Inflammatory macrophage treated with lipopolysaccharide for 4 hours (primary cell): ENCODE measurements at regions not wholly inside any gene's neighbourhood (a gene's known extent, or its start where the extent isn't known, plus 50 kb on each side); places are given as distances from the start of the nearest gene placed in this dataset.
"Not testable (repeated sequence)": the region's sequence is repeated elsewhere in the genome, so short reads cannot be mapped to it uniquely, and the experiment has no call there.

Experiments
- DNase-seq: peaks from one replicate; pipeline ENCODE4 v3.0.0-alpha.2; 2020

DNA sequence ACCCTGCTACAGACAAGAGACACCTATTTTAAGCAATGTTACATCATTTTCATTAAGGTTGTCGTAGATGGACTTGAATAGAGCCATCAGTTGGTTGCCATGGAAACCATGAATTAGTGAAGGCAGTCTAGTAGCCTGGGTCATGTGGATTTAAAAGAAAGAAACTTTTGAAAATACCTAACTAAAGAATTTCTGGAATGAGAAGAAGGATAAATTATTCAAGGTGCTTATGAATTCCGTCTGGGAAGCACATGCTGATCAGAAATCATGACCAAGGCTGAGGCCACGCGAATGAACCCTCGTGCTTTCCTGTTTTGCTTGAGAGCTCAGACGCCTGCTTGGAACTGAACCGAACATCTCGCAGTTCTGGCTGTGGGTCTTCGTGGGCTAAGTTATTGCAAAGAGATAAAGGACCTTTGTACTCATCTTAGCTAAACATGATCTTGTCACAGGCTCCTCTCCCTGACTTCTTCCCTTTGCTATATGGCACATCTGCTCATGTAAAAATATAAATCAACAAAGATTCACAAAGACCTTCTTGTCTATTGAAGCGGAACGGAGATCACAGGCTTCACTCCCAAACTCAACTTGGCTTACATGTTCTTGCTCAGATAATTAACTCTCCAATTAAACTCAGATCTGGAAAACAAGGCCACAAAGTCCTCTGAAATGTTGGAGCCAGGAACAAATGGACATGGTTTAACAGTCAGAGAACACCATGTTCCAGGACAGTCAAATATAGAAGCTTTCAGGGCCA, 140.2 kb downstream of the NUFIP1 start:
- no peak for DNase-seq

DNA sequence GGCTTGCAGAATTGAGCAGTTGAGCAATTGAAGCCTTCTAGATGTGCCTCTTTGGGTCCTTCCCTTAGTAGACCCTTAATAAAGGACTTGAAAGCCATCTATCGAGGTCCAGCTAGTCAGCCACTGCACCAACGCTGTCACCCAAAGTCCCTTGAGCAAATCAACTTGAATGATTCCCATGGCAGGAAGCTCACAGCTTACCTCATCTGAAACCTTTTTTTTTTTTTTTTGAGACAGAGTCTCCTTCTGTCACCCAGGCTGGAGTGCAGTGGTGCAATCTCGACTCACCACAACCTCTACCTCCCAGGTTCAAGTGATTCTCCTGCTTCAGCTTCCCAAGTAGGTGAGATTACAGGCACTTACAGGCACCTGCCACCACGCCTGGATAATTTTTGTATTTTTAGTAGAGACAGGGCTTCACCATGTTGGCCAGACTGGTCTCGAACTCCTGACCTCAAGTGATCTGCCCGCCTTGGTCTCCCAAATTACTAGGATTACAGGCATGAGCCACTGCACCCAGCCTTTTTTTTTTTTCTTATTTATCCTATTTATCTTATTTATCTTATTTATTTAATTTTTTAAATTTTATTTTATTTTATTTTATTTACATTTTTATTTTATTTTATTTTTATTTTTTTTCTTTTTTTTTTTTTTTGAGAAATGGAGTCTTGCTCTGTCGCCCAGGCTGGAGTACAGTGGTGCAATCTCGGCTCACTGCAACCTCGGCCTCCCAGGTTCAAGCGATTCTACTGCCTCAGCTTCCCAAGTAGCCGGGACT, 143.8 kb downstream of the NUFIP1 start:
- DNase-seq: not testable (repeated sequence)

DNA sequence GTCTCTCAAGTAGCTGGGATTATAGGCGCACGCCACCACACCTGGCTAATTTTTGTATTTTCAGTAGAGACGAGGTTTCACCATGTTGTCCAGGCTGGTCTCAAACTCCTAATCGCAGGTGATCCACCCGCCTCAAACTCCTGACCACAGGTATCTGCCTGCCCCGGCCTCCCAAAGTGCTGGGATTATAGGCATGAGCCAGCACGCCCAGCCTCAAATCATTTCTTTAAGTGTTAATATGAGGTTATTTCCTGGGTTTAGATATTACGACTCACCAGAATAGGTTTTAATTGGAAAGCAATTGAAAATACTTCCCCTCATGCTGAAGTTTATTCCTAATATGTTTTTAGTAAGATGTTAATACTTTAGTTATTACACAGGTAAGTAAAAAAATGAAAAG, 144.5 kb downstream of the NUFIP1 start:
- no peak for DNase-seq

DNA sequence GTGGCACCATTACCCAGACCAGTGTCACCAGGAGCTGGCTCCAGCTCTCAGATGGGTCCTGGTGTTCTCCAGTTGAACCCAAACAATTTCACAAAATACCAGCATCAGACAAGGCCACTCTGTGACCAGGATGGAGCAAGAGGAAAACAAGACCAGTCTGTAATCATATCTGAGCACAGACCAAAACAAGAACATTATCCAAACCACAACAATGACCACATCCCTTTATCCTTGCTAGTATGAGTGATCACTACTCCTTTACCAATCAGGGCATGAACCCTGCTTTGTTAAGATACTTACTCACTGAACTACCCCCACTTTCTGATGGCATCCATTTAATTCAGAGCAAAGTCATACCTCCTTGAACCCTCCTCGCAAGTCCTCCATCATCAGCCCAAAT, 145.9 kb downstream of the NUFIP1 start:
- DNase-seq: peak; percentile 75

DNA sequence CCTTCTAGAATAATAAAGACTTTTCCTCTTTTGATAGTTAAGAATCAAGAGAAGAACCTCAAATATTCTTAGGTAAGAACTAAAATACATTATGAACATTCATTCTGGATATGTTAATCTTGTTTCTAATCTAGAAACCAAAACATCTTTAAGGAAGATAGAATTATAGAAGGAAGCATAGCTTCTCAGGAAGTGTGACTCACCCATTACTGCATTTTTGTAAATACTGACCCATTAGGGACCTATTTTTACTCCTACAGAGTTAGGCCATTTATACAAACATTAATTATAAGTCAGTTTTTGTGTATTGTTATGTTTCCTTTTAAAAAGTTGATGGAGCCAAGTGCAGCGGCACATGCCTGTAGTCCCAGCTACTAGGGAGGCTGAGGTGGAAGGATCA, 147.1 kb downstream of the NUFIP1 start:
- peak; percentile 77 for DNase-seq

DNA sequence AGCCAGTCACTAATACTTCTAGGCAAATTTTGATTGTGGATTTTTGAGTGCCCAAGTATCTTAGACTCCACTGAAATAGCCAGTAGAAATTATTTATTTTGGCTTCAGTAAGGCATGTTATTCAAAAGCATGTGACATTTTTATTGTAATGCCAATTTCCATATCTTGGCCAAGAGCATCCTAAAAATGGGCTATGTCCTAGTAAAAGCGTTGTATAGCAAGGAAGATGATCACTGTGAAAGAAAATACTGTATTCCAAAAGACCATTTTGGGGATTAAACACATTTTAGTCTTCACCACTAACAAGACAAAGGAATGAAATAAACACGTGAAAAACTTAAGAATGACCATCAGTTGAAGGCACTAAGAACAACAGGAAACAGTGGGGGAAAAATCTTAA, 149.1 kb downstream of the NUFIP1 start:
- DNase-seq: no peak

DNA sequence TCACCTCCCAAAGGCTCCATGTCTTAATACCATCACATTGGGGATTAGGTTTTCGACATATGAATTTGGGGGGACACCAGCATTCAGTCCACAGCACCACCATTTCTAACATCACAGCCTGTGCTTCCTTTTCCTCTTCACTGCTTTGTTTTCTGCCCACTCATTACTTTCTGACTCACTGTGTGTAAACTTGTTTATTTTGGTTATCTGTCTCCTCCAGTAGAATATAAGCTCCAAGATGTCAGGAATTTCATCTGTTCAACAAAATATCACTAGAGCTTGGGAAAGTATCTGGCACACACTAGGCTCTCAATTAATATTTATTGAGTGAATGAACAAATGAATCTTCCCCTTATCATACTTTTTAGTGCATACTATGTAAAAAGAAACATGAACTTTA, 152.0 kb downstream of the NUFIP1 start:
- no peak for DNase-seq

DNA sequence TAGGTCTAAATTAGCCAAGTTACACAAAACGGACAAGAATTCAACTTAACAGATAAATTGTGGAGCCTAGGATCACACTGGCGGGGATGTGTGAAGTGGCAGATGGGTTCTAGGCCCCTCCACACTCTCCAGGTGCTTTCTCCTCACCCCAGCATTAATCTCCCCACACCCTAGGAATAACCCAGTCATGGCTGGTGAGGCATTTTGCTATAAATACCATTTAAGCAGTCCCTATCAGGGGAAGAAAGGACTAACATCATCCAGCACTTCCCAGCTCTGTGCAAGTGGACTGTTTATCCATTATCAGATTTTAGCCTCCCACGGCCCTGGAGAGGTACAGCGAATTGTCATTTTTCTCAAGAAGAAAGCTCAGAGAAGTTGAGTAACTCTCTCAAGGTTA, 154.9 kb downstream of the NUFIP1 start:
- DNase-seq: no peak

DNA sequence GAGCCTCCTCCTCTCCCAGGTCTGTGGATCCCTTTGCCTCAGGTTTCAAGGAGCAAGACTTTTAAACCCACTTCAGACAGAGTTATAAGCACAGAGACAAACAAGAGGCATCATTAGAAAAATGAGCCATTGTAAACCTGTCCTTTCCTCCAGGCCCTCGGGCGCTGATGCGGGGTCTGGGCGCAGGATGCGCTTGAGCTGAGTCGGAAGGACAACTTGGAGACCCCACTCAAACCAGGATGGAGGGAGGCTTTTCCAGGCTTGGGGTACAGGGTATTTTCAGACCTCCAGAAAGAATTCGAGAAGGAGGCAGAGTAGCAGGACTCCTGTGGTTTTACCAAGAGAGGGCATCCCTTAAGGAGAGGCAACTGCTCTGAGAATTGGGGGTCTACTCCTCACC, 155.6 kb downstream of the NUFIP1 start:
- DNase-seq: no peak

DNA sequence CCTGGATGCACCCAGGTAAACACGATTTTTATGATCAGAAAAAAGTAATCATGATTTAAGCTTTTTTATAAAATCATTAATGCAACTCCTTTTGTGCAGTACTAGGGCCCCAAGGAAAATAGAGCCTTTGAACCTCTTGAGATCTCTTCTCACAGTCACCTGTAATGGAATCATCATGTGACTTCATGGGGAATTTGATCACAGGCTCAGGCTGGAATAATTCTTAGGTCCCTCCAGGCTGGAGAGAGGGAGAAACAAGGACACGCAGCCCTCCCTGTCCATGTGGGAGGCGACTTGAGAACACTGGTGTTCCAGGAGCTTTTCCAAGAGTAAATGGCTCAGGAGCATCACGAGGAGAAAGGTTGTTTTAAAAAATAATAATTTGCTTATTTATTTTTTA, 156.1 kb downstream of the NUFIP1 start:
- no peak for DNase-seq

DNA sequence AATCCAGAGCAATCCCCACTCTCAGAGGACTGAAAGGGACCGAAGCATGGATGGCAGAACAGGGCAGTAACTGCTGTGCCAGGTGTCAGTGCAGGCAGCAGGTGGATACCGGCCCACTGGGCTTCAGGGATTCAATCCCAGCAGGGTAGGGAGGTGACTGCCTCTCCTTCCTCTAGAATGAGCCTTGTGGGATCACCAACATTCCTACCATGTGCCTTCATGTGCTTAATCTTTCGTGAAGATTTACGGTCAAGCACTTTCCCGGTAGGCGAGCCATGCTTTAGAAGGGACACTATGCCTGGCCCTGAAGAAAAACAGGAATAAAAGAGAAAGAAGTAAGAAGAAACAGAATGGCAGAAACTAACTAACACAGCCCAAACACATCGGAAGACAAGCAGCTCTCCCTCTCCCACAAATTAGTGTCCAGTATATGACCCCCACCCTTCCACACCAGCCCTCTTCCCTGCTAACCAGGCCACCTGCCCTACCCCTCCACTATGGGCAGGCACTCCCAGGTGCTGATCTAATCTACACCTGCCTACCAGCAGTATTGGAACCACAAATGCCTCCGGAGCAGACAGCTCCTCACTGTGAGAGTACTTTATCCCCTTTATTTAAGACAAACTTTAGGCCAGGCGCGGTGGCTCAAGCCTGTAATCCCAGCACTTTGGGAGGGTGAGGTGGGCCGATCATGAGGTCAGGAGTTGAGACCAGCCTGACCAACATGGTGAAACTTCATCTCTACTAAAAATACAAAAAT, 162.5 kb downstream of the NUFIP1 start:
- DNase-seq: no peak

DNA sequence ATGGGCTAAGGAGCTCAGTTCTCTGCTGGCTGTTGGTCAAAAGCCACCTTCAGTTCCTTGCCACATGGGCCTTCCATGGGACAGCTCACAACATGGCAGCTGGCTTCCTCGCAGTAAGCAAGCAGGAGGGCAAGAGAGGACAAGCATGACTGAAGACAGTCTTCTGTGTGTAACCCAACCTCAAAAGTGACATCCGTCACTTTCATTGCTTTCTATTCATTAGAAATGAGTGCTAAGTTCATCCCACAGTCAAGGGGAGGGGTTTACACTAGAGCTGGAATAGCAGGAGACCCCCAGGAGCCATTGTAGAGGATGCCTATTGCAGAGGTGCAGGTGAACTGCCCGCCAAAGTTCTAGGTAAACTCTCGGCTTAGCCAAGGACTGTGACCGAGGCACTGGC, 163.3 kb downstream of the NUFIP1 start:
- no peak for DNase-seq

DNA sequence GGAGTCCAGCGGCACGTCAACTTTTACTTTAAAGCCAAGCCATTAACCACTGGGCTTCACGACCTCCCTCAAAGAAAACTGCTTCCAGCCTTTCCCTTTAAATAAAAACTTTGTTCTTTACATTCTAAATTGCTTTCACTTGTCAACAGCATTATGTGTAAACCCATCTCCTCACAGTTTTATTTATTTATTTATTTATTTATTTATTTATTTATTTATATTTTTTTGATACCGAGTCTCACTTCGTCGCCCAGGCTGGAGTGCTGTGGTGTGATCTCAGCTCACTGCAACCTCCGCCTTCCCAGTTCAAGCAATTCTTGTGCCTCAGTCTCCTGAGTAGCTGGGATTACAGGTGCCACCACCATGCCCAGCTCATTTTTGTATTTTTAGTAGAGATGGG, 165.7 kb downstream of the NUFIP1 start:
- not testable (repeated sequence) for DNase-seq

DNA sequence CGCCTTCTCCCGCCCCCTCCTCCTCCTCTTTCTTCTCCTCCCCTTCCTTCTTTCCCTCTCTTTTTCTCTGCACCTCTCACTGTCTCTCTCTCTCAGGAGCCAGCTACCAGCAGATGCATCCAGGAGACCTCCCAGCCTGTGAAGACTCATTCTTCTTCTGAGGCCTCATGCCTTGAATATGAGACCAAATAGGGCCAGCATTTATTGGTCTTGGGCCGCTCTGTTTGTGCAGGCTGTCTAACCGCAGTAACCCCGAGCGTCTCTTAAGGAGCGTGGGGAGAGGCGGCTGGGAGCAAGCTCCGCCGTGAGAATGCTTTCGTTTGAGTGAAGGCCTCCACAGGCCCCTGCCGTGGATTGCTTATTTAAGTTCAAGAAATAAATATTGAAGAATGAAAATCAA, 167.0 kb downstream of the NUFIP1 start:
- DNase-seq: no peak

DNA sequence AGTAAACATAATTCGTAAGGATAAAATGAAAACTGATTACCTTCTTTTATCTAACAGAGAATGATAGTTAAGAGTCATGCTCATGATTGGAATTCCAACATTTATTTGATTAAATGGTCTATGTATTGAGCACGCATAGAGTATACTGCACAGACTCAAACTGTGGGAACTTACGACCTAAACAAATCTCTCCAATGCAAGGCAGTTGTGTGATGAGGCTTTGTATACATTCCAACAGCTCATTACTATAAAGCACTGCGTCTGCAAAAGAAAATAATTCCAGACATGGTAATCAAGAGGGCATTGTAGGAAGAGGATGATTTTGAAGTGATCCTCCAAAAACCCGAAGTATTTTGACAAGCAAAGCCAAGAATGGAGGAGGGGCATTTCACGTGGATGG, 169.5 kb downstream of the NUFIP1 start:
- no peak for DNase-seq

DNA sequence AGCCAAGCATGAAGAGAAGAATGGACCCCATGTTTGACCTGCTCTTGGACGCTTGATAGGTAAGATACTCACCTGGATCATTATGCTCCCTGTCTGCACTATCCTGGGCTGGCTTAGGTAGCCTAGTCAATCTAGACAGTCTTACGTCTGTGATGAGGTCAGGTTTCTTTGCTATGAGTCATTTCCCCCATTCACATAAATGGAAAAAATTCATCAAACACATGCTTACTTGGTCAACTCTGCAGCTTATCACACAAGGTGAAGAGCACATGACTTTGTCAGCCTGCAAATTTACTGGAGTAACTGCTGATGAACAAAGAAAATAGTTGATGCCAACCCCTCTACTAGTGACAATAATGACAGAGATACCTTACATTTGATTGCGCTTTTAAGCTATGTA, 170.0 kb downstream of the NUFIP1 start:
- no peak for DNase-seq

DNA sequence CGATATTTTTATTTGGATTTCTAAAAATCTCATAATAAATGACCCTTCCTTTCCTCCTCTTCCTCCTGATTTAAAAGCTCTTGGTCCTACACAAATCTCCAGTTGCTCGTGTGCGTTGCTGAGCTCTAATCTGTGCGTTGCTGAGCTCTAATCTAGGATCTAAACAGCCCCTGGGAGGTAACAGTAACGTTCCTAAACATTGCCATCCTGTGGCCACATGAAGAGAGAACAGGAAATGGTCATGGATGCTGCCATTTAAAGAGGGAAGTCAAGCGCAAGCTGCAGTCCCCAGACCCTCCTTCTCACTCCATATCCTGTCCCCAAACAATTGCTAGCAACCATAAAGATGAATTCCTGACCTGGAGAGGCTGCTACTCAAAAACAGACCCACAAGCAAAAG, 170.8 kb downstream of the NUFIP1 start:
- DNase-seq: peak; percentile 51

DNA sequence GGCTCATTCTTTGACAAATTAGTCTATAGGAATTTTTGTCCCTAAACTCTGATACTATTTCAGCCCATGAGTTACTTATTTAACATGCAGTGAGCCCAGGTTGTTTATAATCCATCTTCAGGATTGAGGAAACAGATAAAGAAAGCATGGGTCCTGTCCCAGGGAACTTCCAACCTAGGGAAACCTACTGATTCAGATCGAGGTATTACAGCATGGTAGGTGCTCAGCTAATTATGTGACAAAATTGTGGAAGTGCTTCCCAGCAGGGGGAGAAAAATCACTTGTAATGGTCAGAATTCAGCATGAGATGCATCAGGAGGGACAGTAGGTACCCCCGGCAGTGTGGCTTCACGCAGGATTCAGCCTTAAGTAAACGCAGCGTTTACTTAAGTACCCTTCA, 171.3 kb downstream of the NUFIP1 start:
- no peak for DNase-seq

DNA sequence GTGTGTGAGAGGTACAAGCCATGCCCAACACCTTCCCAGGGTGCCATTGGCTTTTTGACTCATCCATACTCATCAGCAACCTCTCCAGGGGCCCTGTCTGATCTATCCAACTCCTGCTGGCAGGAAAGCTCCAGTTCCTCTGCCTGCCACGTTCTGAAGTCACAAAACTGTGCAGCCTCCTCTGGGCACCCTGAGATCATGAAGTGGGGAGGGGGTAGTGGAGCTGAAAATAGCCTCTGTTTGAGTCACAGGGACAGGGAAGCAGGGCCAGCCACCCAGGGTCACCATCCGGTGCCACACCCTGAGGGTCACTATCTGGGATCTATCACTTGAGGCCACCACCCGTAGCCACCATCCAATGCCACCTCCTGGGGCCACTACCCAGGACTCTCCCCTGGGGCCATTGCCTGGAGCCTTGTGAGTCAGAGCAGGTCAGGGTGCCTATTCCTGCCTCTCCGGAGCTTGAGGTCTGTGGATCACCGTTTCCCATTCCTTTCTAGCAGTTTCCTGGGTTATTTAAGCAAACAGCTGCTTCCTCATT, 172.1 kb downstream of the NUFIP1 start:
- DNase-seq: no peak

DNA sequence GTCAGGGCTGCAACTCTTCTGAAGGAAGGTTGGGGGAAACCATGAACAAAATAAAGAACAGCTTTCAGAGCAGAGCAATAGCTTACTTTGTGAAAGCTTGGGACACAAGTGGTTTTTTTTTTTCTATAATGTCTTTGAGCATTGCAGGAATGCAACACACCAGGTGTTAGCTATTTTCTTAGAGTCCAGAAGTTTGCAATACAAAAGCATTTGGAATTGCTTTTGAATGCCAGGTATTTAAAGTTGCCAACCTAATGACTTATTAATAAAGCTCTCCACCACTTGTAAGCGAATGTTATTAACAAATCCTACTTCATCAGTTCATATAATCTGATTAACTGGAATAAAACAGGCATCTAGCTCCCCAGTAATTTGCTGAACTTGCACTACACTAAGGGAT, 172.6 kb downstream of the NUFIP1 start:
- no peak for DNase-seq

DNA sequence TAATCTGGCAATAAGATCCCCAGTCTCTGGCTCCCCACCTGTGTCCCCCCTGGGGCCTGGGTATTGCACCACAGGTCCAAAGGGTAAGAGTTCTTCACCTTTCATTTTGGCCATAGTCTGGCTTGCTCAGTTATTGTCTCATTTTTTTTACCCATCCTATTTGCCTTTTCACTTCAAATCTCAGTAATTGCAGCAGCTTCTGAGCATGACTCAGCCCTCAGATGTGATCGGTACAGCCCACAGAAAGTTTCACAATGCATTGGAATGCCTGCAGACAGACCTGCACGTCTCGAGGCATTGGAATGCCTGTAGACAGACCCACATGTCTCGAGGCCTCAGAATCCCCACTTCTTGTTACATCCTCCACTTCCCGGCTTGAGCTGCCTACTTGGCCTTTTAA, 173.6 kb downstream of the NUFIP1 start:
- peak; percentile 53 for DNase-seq

DNA sequence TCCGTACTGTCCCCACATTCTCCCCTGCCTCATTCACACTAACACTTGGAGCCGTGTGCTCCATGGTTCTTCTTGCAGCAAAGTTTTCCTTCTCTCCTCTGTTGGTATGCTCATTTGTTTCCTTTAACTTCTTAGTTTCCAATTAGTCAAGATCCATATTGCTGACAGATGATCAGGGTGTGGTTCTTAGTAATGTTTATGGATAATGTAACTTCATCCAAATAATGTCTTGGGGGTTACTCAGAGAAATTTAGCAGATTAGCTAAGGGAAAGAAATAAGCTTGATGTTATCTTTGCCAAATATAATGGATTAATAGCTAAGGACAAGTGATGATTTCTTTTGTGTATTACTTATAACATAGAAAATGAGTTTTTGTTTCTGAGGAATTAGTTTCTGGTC, 174.4 kb downstream of the NUFIP1 start:
- DNase-seq: no peak

DNA sequence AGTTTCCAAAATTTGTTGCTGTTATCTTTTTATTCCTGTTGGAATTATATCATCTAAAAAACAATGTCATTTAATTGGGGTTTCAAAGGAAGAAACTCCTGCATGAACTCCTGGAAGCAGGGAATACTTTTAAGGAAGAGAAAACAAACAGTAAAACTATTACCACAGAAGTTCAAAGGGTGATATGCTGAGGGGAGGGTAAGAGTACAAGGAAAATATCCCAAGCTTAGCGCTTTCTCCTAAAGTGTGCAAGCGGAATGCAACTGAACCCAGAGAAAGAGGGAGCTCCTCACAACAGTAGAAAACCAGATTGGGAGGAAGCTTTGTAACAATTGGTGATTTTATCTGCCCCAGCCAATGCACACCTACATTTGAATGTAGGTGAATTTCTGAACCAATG, 175.1 kb downstream of the NUFIP1 start:
- DNase-seq: no peak

DNA sequence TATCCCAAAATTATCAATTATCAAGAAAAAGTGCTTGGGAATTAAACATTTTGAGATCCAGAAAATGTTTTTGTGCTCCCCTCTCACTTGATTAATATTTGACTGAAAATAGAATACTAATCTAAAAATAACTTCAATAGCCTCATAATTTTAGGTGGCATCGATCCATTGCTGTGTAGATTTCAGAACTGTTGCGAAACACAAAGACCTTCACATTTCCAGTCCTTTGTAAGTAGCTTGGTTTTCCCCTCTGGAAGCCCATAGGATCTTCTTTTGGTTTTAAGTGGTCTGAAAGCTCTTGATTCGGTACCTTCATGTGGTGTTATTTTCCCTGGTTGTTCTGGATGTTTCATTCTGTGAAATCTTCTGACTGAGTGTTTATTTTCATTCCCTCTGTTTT, 176.5 kb downstream of the NUFIP1 start:
- DNase-seq: no peak
